Skeletal muscle tissue (tissue), 3 donors: ENCODE measurements at regions not wholly inside any gene's neighbourhood (a gene's known extent, or its start where the extent isn't known, plus 50 kb on each side); places are given as distances from the start of the nearest gene placed in this dataset.

ENCODE experiments used
- H3K27ac ChIP-seq: one replicate; pipeline ENCODE4 v1.7.0; 2013; ENCODE audit warnings: mild to moderate bottlenecking, low read depth, low read length, inconsistent platforms
- H3K27me3 ChIP-seq, 3 donors: one replicate each; pipeline ENCODE4 v1.7.0; 2013; ENCODE audit warnings: low read length in 3 of 3; ENCODE audit not compliant: control insufficient read depth in 3 of 3, insufficient read depth in 3 of 3
- H3K36me3 ChIP-seq, 3 donors: one replicate each; pipeline ENCODE4 v1.7.0; 2013; ENCODE audit warnings: low read length in 3 of 3; ENCODE audit not compliant: control insufficient read depth in 3 of 3, insufficient read depth in 3 of 3
- H3K4me1 ChIP-seq, 3 donors: one replicate each; pipeline ENCODE4 v1.7.0; 2013; ENCODE audit warnings: low read length in 3 of 3, mild to moderate bottlenecking in 3 of 3; ENCODE audit not compliant: control insufficient read depth in 3 of 3, insufficient read depth in 3 of 3
- H3K4me3 ChIP-seq, 3 donors: one replicate each; pipeline ENCODE4 v1.7.0; 2013; ENCODE audit warnings: low read length in 3 of 3
- H3K9ac ChIP-seq, 3 donors: one replicate each; pipeline ENCODE4 v1.7.0; 2013; ENCODE audit warnings: low read length in 3 of 3, mild to moderate bottlenecking in 3 of 3, moderate library complexity in 2 of 3, low read depth in 1 of 3
- H3K9me3 ChIP-seq, 3 donors: one replicate each; pipeline ENCODE4 v1.7.0; 2013; ENCODE audit warnings: low read length in 3 of 3; ENCODE audit not compliant: control insufficient read depth in 3 of 3
- donor health status: Osteomylitis.

- H3K27me3 ChIP-seq: peaks cover 0 to 4% (median 0%) of the 10 kb centered on the region in 3 donors
- no peak overlapping the region for H3K4me3 ChIP-seq
- no peaks in the 10 kb centered on the region for H3K9me3 ChIP-seq
Observed at GRCh38 chr16:17852977-17853702, 382.4 kb upstream of the XYLT1 start.

GRCh38 chr16:17850581-17851250 lies 380.0 kb upstream of the XYLT1 start:
- Histone ChIP-seq H3K36me3 (no peaks in the 10 kb centered on the region), H3K4me1 (no peaks in the 10 kb centered on the region), H3K27me3 (peaks cover 0 to 4% (median 0%) of the 10 kb centered on the region in 3 donors), H3K9me3 (no peaks in the 10 kb centered on the region), H3K4me3 (no peak overlapping the region), H3K27ac (no peak overlapping the region), H3K9ac (no peak overlapping the region)

More at GRCh38 chr16:17852977-17853702, 382.4 kb upstream of the XYLT1 start:
- Histone ChIP-seq H3K36me3 (no peaks in the 10 kb centered on the region), H3K4me1 (no peaks in the 10 kb centered on the region), H3K27ac (no peak overlapping the region), H3K9ac (no peak overlapping the region)

DNA sequence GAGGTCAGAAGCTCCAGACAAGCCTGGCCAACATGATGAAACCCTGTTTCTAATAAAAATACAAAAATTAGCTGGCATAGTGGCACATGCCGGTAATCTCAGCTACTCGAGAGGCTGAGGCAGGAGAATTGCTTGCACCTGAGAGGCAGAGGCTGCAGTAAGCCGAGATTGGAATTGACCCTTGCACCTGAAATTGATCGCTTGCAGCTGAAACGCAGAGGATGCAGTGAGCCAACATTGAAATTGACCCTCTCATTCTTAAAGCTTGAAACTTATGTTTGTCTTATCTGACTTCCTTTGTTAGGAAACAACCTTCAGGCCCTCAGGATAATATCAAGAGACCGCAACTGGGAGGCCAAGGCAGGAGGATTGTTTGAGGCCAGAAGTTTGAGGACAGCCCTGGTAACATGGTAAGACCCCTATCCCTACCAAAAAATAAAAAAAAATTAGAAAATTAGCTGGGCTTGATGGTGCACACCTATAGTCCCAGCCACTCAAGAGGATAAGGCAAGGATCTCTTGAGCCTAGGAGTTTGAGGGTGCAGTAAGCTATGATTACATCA lies 376.6 kb upstream of the XYLT1 start:
- Histone ChIP-seq H3K4me3 (no peak overlapping the region), H3K9me3 (no peaks in the 10 kb centered on the region), H3K27ac (no peak overlapping the region), H3K4me1 (no peaks in the 10 kb centered on the region), H3K27me3 (peaks cover 0 to 5% (median 0%) of the 10 kb centered on the region in 3 donors), H3K9ac (no peak overlapping the region), H3K36me3 (no peaks in the 10 kb centered on the region)

- no peaks in the 10 kb centered on the region for H3K4me1 ChIP-seq
- no peaks in the 10 kb centered on the region for H3K36me3 ChIP-seq
- H3K27ac ChIP-seq: no peak overlapping the region
- peaks cover 0 to 4% (median 3%) of the 10 kb centered on the region in 3 donors for H3K27me3 ChIP-seq
- no peak overlapping the region for H3K4me3 ChIP-seq
- no peaks in the 10 kb centered on the region for H3K9me3 ChIP-seq
- H3K9ac ChIP-seq: no peak overlapping the region
Observed at GRCh38 chr16:17846030-17846429, 375.3 kb upstream of the XYLT1 start.

DNA sequence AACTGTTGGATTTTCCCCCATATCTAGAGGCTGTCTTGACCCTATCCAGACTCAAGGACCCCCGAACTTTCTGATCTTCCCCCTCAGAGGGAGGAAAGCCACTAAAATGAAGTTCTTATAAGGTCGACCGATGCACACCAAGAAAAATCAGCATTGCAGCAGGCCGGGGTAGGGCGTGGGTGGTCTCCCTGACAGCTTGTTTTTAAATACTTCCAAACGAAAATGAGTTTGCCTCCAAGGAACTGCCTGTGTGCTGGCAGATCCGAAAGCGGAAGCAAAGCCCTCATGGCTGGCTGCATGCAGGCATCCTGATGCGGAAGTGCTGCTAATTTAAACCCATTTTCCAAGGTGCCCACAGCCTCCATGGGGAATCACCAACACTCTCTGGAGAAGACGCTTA lies 374.3 kb upstream of the XYLT1 start:
- H3K9me3 ChIP-seq: no peaks in the 10 kb centered on the region
- H3K27ac ChIP-seq: no peak overlapping the region
- no peaks in the 10 kb centered on the region for H3K4me1 ChIP-seq
- peaks cover 0 to 3% (median 3%) of the 10 kb centered on the region in 3 donors for H3K27me3 ChIP-seq
- H3K36me3 ChIP-seq: no peaks in the 10 kb centered on the region
- H3K4me3 ChIP-seq: no peak overlapping the region
- no peak overlapping the region for H3K9ac ChIP-seq

- no peak overlapping the region for H3K9ac ChIP-seq
- H3K4me1 ChIP-seq: no peaks in the 10 kb centered on the region
- peaks cover 0 to 7% (median 4%) of the 10 kb centered on the region in 3 donors for H3K27me3 ChIP-seq
- no peaks in the 10 kb centered on the region for H3K9me3 ChIP-seq
- H3K27ac ChIP-seq: no peak overlapping the region
- no peak overlapping the region for H3K4me3 ChIP-seq
- no peaks in the 10 kb centered on the region for H3K36me3 ChIP-seq
Observed at GRCh38 chr16:17843905-17844304, 373.1 kb upstream of the XYLT1 start.

GRCh38 chr16:17839907-17840306 lies 369.1 kb upstream of the XYLT1 start:
- H3K27ac ChIP-seq: no peak overlapping the region
- no peaks in the 10 kb centered on the region for H3K4me1 ChIP-seq
- H3K9me3 ChIP-seq: no peaks in the 10 kb centered on the region
- peaks cover 3 to 10% (median 7%) of the 10 kb centered on the region in 3 donors for H3K27me3 ChIP-seq
- H3K36me3 ChIP-seq: no peaks in the 10 kb centered on the region
- H3K9ac ChIP-seq: no peak overlapping the region
- H3K4me3 ChIP-seq: no peak overlapping the region

DNA sequence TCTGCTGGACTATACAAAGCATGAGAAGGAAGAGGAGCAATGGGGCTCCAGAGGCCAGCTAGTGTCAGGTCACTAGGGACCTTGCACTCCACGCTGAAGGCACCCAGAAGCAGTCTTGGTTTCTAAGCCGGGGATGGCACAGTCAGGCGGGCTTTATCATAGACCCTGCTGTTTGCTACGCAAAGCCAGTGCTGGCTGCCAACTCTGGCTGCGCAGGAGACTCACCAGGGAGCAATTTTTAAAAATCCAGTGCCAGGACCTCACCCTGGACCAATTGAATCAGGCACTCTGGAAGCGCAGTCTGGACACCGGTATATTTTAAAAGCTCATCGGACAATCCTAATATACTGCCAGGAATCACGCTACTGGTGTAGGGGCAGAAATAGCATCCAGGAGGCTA lies 368.5 kb upstream of the XYLT1 start:
- H3K4me3 ChIP-seq: no peak overlapping the region
- H3K36me3 ChIP-seq: no peaks in the 10 kb centered on the region
- H3K27me3 ChIP-seq: peaks cover 3 to 10% (median 7%) of the 10 kb centered on the region in 3 donors
- H3K9me3 ChIP-seq: no peaks in the 10 kb centered on the region
- H3K9ac ChIP-seq: no peak overlapping the region
- H3K27ac ChIP-seq: no peak overlapping the region
- H3K4me1 ChIP-seq: no peaks in the 10 kb centered on the region

DNA sequence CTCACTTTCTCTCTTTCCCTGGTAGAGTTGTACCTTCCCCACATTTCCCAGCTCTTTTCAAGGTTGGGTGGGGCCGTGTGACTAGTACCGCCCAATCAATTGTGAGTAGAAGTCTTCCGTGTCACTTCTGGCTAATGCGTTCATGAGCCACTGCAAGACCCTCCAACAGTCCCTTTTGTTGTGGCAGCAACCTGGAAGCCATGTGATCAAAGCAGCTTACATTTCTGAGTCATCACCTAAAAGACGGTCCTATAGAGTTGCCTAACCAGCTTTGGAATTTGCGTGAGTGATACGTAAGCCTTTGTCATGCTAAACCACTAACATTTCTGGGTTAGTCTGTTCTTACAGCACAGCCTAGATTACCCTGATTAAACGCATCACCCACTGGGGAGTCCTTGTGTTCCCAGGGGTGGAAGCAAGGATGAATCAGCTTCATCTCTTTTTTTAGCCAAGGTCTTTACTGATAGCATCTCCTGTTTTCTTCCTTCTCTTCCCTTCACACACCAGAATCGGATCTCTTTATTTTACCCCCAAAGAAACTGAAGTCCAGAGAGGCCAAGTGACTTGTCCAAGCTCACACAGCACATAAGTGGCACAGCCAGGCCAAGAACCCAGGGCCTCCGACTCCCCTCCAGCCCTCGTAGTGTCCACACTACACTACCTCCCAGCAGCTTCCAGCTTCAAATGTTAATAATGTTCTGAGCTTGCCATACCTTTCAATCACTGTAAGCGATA lies 366.3 kb upstream of the XYLT1 start:
- no peak overlapping the region for H3K4me3 ChIP-seq
- H3K27me3 ChIP-seq: peaks cover 3 to 7% (median 7%) of the 10 kb centered on the region in 3 donors
- no peaks in the 10 kb centered on the region for H3K36me3 ChIP-seq
- no peaks in the 10 kb centered on the region for H3K9me3 ChIP-seq
- H3K4me1 ChIP-seq: no peaks in the 10 kb centered on the region
- no peak overlapping the region for H3K27ac ChIP-seq
- no peak overlapping the region for H3K9ac ChIP-seq
